Activated CD4-positive, alpha-beta T cell treated with anti-CD3 and anti-CD28 coated beads, Interleukin-2, amount 50 U/mL, for 1 hour (primary cell): ENCODE measurements at regions not wholly inside any gene's neighbourhood (a gene's known extent, or its start where the extent isn't known, plus 50 kb on each side); places are given as distances from the start of the nearest gene placed in this dataset.
"Not testable (repeated sequence)": the region's sequence is repeated elsewhere in the genome, so short reads cannot be mapped to it uniquely, and the experiment has no call there.

Experiments
- DNase-seq: peaks from one replicate; pipeline ENCODE4 v3.0.0-alpha.2; 2020

GRCh38 chr20:56730003-56730402 lies 100.9 kb downstream of the TFAP2C start:
- no peak for DNase-seq

- no peak for DNase-seq
Observed at GRCh38 chr20:56730996-56731395, 101.9 kb downstream of the TFAP2C start.

GRCh38 chr20:56731476-56731875 lies 102.4 kb downstream of the TFAP2C start:
- DNase-seq: no peak

GRCh38 chr20:56733967-56734366 lies 104.9 kb downstream of the TFAP2C start:
- DNase-seq: no peak

GRCh38 chr20:56735084-56735642 lies 106.1 kb downstream of the TFAP2C start:
- DNase-seq: no peak

GRCh38 chr20:56736285-56736857 lies 107.3 kb downstream of the TFAP2C start:
- no peak for DNase-seq

- not testable (repeated sequence) for DNase-seq
Observed at GRCh38 chr20:56744325-56744821, 115.3 kb downstream of the TFAP2C start.

GRCh38 chr20:56748476-56749377 lies 119.6 kb downstream of the TFAP2C start:
- no peak for DNase-seq

- DNase-seq: no peak
Observed at GRCh38 chr20:56750430-56750829, 121.3 kb downstream of the TFAP2C start.

- DNase-seq: no peak
Observed at GRCh38 chr20:56752274-56752673, 123.2 kb downstream of the TFAP2C start.

- no peak for DNase-seq
Observed at GRCh38 chr20:56755201-56755600, 126.1 kb downstream of the TFAP2C start.

- DNase-seq: not testable (repeated sequence)
Observed at GRCh38 chr20:56756658-56757057, 127.6 kb downstream of the TFAP2C start.

- no peak for DNase-seq
Observed at GRCh38 chr20:56758706-56759105, 129.6 kb downstream of the TFAP2C start.

GRCh38 chr20:56759741-56760278 lies 130.7 kb downstream of the TFAP2C start:
- no peak for DNase-seq

GRCh38 chr20:56760610-56761009 lies 131.5 kb downstream of the TFAP2C start:
- DNase-seq: no peak

- DNase-seq: no peak
Observed at GRCh38 chr20:56761393-56761792, 132.3 kb downstream of the TFAP2C start.

GRCh38 chr20:56762401-56762800 lies 133.3 kb downstream of the TFAP2C start:
- no peak for DNase-seq

- DNase-seq: no peak
Observed at GRCh38 chr20:56762829-56763228, 133.7 kb downstream of the TFAP2C start.

- no peak for DNase-seq
Observed at GRCh38 chr20:56764671-56765070, 135.6 kb downstream of the TFAP2C start.

- no peak for DNase-seq
Observed at GRCh38 chr20:56765172-56766073, 136.3 kb downstream of the TFAP2C start.

- no peak for DNase-seq
Observed at GRCh38 chr20:56766528-56766927, 137.4 kb downstream of the TFAP2C start.

GRCh38 chr20:56769921-56770600 lies 141.0 kb downstream of the TFAP2C start:
- no peak for DNase-seq
